ENCODE measurements at regions not wholly inside any gene's neighbourhood (a gene's known extent, or its start where the extent isn't known, plus 50 kb on each side); places are given as distances from the start of the nearest gene placed in this dataset.
"Not testable (repeated sequence)": the region's sequence is repeated elsewhere in the genome, so short reads cannot be mapped to it uniquely, and the experiment has no call there.

- peak; percentile 77 for DNase-seq (ENCODE audit: low read depth)
- H3K4me3 ChIP-seq (ENCODE audit: low read depth, low read length) = no peak overlapping the region
- TF ChIP-seq CTCF (conservative IDR thresholded peaks at IDR 0.05; ENCODE audit: low read depth, low read length) = no peak
These were observed 296.7 kb downstream of the HINT1 start for GRCh38 chr5:130868186-130868840.

GRCh38 chr5:130845049-130845765, 319.8 kb downstream of the HINT1 start:
- no peak for TF ChIP-seq CTCF (conservative IDR thresholded peaks at IDR 0.05; ENCODE audit: low read depth, low read length)
- H3K4me3 ChIP-seq (ENCODE audit: low read depth, low read length) = no peak overlapping the region
- no peak for DNase-seq (ENCODE audit: low read depth)

DNA sequence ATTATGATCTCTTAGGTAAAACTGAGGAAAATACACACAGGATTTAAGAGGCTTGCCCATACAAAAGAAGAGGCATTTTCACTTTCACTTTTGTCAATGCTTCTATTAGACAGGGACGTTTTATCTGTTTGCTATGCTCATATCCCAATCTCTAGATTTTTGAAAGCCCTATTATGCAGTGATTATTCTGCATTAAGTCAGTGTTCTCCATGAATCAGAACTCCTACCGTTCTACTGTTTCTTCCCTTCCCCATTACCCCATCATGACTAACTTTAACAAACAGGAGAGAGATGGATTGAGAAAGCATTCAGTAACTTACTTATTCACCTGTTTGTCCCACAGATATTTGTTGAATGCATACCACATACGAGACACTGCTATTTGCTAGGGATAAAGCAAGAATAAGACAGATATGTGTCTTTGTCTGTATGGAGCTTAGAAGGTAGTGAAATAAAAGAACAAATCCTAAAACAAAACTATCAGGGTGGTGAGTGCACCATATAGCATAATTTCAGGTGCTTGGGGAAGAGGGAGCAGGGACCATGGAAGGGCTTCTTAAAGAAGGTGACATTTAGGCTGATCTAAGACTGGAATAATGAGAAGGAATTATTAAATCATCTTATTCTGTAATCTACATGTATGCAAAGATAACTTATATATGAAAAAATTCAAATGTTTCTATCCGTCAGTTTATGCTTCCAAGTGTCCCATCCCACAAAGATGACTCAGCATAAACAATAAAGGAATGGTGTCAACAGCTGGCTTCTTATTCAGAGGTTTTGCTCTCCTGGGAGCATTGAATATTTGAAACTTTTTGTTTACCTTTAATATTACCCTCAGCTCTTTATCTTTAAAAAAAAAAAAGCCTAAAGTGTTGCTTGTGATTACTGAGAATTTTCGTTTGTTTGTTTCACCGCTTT, 328.1 kb downstream of the HINT1 start:
- no peak for TF ChIP-seq CTCF (conservative IDR thresholded peaks at IDR 0.05; ENCODE audit: low read depth, low read length)
- DNase-seq (ENCODE audit: low read depth) = peak; percentile 35
- peak overlapping the region; percentile 46 for H3K4me3 ChIP-seq (ENCODE audit: low read depth, low read length)

GRCh38 chr5:130817598-130818384, 347.3 kb downstream of the HINT1 start:
- DNase-seq (ENCODE audit: low read depth) = not testable (repeated sequence)

DNA sequence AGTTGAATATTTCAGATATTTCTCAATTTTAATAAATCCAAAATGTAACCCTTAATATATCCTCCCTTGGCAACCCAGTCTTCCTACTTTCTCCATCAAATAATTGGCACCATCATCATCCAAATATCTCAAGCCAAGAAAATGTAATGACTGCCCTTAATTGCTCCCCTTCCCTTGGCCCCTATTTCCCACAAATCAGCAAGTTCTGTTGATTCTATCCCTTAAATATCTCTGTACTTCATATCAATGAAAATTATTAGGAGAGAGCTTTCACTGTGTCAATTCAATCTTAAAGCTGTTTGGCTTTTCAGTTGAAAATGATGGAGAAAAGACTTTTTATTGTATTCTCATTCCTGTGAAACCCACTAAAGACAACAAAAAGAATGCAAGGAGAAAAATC, 349.8 kb downstream of the HINT1 start:
- no peak overlapping the region for H3K4me3 ChIP-seq (ENCODE audit: low read depth, low read length)
- no peak for TF ChIP-seq CTCF (conservative IDR thresholded peaks at IDR 0.05; ENCODE audit: low read depth, low read length)
- no peak for DNase-seq (ENCODE audit: low read depth)

More at GRCh38 chr5:130817598-130818384, 347.3 kb downstream of the HINT1 start:
- not testable (repeated sequence) for H3K4me3 ChIP-seq (ENCODE audit: low read depth, low read length)

GRCh38 chr5:130808691-130809090, 356.4 kb downstream of the HINT1 start:
- no peak for DNase-seq (ENCODE audit: low read depth)
- TF ChIP-seq CTCF (conservative IDR thresholded peaks at IDR 0.05; ENCODE audit: low read depth, low read length) = no peak

More at GRCh38 chr5:130808691-130809090, 356.4 kb downstream of the HINT1 start:
- no peak overlapping the region for H3K4me3 ChIP-seq (ENCODE audit: low read depth, low read length)
